ENCODE measurements at regions not wholly inside any gene's neighbourhood (a gene's known extent, or its start where the extent isn't known, plus 50 kb on each side); places are given as distances from the start of the nearest gene placed in this dataset.

DNA sequence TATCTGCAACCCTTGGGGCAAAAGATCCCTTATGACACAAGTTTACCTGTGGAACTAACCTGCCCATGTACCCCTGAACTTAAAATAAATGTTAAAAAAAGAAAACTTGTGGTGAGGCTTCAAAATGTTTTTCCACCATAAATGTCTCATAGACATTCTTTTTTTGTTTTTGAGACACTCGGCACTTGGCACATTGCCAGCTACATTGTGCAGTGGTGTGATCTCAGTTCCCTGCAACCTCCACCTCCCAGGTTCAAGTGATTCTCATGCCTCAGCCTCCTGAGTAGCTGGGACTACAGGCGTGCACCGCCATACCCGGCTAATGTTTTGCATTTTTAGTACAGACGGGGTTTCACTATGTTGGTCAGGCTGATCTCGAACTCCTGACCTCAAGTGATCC lies 528.9 kb upstream of the CXorf51A start (continued):
- TF ChIP-seq, protein P1, sequence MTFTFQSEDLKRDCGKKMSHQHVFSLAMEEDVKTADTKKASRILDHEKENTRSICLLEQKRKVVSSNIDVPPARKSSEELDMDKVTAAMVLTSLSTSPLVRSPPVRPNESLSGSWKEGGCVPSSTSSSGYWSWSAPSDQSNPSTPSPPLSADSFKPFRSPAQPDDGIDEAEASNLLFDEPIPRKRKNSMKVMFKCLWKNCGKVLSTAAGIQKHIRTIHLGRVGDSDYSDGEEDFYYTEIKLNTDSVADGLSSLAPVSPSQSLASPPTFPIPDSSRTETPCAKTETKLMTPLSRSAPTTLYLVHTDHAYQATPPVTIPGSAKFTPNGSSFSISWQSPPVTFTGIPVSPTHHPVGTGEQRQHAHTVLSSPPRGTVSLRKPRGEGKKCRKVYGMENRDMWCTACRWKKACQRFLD (tag by site-specific recombination; IDR thresholded peaks at IDR 0.05): no peak
- TF ChIP-seq ZNF140 (tag by site-specific recombination; IDR thresholded peaks at IDR 0.05) (no peak), ZNF426 (tag by site-specific recombination; IDR thresholded peaks at IDR 0.05) (no peak), MZF1 (tag by site-specific recombination; IDR thresholded peaks at IDR 0.05; ENCODE audit: borderline replicate concordance) (no peak)
- TF ChIP-seq, protein P2, sequence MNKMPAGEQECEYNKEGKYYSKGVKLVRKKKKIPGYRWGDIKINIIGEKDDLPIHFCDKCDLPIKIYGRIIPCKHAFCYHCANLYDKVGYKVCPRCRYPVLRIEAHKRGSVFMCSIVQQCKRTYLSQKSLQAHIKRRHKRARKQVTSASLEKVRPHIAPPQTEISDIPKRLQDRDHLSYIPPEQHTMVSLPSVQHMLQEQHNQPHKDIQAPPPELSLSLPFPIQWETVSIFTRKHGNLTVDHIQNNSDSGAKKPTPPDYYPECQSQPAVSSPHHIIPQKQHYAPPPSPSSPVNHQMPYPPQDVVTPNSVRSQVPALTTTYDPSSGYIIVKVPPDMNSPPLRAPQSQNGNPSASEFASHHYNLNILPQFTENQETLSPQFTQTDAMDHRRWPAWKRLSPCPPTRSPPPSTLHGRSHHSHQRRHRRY (tag by site-specific recombination; IDR thresholded peaks at IDR 0.05): no peak

DNA sequence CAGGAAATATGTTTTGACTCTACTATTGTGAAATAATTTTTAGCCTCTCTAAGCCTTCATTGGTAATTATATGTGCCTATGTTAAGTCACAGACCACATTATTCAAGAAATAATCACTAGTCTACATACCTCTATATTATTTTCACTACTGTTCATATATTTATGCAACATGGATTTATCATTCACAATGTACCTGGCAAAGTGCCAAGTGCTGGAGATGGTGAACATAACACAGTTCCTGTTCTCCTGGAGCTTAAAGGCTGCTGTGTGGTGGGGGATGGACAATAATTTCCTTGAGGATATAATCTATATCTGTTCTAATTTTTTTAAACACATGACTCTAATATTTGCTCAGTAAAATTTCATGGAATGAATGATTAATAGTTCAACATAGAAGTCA lies 527.7 kb upstream of the CXorf51A start:
- ChIA-PET CTCF (no interaction called here), POLR2A (no interaction called here)
- H3K36me3 ChIP-seq (ENCODE audit: control insufficient read depth in 2 of 2, insufficient read depth in 1 of 2, low read length in 2 of 2): no peaks in the 10 kb centered on the region
- no peaks in the 10 kb centered on the region for H3K4me1 ChIP-seq (ENCODE audit: control insufficient read depth, insufficient read depth, low read length)
- TF ChIP-seq, protein P3, sequence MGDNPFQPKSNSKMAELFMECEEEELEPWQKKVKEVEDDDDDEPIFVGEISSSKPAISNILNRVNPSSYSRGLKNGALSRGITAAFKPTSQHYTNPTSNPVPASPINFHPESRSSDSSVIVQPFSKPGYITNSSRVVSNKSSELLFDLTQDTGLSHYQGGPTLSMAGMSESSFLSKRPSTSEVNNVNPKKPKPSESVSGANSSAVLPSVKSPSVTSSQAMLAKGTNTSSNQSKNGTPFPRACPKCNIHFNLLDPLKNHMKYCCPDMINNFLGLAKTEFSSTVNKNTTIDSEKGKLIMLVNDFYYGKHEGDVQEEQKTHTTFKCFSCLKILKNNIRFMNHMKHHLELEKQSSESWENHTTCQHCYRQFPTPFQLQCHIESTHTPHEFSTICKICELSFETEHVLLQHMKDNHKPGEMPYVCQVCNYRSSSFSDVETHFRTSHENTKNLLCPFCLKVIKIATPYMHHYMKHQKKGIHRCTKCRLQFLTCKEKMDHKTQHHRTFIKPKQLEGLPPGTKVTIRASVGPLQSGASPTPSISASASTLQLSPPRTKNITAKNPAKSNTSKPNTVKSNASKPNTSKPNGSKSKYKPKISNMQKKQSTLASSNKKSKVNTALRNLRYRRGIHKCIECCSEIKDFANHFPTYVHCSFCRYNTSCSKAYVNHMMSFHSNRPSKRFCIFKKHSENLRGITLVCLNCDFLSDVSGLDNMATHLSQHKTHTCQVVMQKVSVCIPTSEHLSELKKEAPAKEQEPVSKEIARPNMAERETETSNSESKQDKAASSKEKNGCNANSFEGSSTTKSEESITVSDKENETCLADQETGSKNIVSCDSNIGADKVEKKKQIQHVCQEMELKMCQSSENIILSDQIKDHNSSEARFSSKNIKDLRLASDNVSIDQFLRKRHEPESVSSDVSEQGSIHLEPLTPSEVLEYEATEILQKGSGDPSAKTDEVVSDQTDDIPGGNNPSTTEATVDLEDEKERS (tag by site-specific recombination; IDR thresholded peaks at IDR 0.05): no peak
- TF ChIP-seq ZNF621 (tag by site-specific recombination; IDR thresholded peaks at IDR 0.05) (no peak), ZNF501 (tag by site-specific recombination; IDR thresholded peaks at IDR 0.05) (no peak), ZNF558 (tag by site-specific recombination; IDR thresholded peaks at IDR 0.05) (no peak)
- TF ChIP-seq, protein P4, sequence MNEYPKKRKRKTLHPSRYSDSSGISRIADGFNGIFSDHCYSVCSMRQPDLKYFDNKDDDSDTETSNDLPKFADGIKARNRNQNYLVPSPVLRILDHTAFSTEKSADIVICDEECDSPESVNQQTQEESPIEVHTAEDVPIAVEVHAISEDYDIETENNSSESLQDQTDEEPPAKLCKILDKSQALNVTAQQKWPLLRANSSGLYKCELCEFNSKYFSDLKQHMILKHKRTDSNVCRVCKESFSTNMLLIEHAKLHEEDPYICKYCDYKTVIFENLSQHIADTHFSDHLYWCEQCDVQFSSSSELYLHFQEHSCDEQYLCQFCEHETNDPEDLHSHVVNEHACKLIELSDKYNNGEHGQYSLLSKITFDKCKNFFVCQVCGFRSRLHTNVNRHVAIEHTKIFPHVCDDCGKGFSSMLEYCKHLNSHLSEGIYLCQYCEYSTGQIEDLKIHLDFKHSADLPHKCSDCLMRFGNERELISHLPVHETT (tag by site-specific recombination; IDR thresholded peaks at IDR 0.05): no peak
- H3K9me3 ChIP-seq (ENCODE audit: control insufficient read depth, insufficient read depth, low read depth, low read length): no peaks in the 10 kb centered on the region
- H3K27ac ChIP-seq (ENCODE audit: extremely low read depth, low read depth, low read length): no peak overlapping the region
- no peak overlapping the region for H3K4me3 ChIP-seq (ENCODE audit: low read depth, low read length)

DNA sequence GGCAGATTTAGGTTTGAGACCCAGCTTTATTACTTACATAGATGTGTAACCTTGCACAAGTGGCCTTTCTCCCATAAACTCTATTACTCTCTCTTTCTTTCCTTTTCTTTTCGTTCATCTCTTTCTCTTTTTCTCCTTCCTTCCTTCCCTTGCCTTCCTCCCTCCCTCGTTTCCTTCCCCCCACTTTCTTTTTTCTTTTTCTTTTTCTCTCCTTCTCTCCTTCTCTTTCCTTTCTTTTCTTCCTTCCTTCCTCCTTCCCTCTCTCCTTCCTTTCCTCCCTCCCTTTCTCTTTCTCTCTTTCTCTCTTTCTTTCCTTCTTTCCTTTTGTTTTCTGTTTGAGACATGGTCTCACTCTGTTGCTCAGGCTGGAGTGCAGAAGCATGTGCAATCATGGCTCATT lies 526.4 kb upstream of the CXorf51A start:
- no peaks in the 10 kb centered on the region for H3K9me3 ChIP-seq (ENCODE audit: control insufficient read depth, insufficient read depth, low read depth, low read length)
- POLR2A ChIA-PET: no interaction called here
- H3K27ac ChIP-seq (ENCODE audit: extremely low read depth, low read depth, low read length): no peak overlapping the region
- no peaks in the 10 kb centered on the region for H3K4me1 ChIP-seq (ENCODE audit: control insufficient read depth, insufficient read depth, low read length)
- no peak overlapping the region for H3K4me3 ChIP-seq (ENCODE audit: low read depth, low read length)
- no peaks in the 10 kb centered on the region for H3K36me3 ChIP-seq (ENCODE audit: control insufficient read depth in 2 of 2, insufficient read depth in 1 of 2, low read length in 2 of 2)
- no peak for TF ChIP-seq ZNF274 (IDR thresholded peaks at IDR 0.05; ENCODE audit: low read length)
- TF ChIP-seq ZNF274 (tag by site-specific recombination; IDR thresholded peaks at IDR 0.05; ENCODE audit: borderline replicate concordance): no peak
- peak; percentile 97 for TF ChIP-seq PRDM1 (tag by site-specific recombination; IDR thresholded peaks at IDR 0.05)
- CTCF ChIA-PET: no interaction called here

DNA sequence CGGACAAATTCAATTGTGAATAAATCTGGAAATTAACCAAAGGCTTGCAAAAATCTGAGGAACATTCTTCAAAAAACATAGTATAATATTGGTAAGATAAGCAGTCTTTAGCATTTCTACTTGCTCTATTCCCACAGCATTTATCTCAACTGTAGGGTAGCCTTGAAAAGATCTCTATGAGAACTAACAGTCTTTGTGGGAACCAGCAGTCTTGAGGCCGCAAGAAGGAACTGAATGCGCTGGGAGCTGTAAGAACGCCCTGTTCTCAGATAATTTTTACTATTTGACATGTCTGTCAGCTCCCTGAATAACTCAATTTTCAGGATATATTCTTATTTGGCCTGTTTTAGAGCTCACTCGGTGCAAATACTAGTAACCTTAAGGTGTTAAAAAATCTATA lies 519.3 kb upstream of the CXorf51A start:
- no peaks in the 10 kb centered on the region for H3K36me3 ChIP-seq (ENCODE audit: control insufficient read depth in 2 of 2, insufficient read depth in 1 of 2, low read length in 2 of 2)
- CTCF ChIA-PET: no interaction called here
- no peak overlapping the region for H3K27ac ChIP-seq (ENCODE audit: extremely low read depth, low read depth, low read length)
- no peak overlapping the region for H3K4me3 ChIP-seq (ENCODE audit: low read depth, low read length)
- no peaks in the 10 kb centered on the region; the same call in 1 of the 2 replicates for H3K9me3 ChIP-seq (ENCODE audit: control insufficient read depth, insufficient read depth, low read depth, low read length)
- POLR2A ChIA-PET: no interaction called here
- no peaks in the 10 kb centered on the region for H3K4me1 ChIP-seq (ENCODE audit: control insufficient read depth, insufficient read depth, low read length)
- TF ChIP-seq, protein P5, sequence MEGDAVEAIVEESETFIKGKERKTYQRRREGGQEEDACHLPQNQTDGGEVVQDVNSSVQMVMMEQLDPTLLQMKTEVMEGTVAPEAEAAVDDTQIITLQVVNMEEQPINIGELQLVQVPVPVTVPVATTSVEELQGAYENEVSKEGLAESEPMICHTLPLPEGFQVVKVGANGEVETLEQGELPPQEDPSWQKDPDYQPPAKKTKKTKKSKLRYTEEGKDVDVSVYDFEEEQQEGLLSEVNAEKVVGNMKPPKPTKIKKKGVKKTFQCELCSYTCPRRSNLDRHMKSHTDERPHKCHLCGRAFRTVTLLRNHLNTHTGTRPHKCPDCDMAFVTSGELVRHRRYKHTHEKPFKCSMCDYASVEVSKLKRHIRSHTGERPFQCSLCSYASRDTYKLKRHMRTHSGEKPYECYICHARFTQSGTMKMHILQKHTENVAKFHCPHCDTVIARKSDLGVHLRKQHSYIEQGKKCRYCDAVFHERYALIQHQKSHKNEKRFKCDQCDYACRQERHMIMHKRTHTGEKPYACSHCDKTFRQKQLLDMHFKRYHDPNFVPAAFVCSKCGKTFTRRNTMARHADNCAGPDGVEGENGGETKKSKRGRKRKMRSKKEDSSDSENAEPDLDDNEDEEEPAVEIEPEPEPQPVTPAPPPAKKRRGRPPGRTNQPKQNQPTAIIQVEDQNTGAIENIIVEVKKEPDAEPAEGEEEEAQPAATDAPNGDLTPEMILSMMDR (tag by site-specific recombination; IDR thresholded peaks at IDR 0.05): no peak
- TF ChIP-seq ZNF311 (tag by site-specific recombination; IDR thresholded peaks at IDR 0.05; ENCODE audit: borderline replicate concordance) (no peak), ZNF621 (tag by site-specific recombination; IDR thresholded peaks at IDR 0.05) (no peak), ZNF610 (tag by site-specific recombination; IDR thresholded peaks at IDR 0.05; ENCODE audit: borderline replicate concordance) (no peak), SP2 (tag by site-specific recombination; IDR thresholded peaks at IDR 0.05) (no peak), ZNF37A (tag by site-specific recombination; IDR thresholded peaks at IDR 0.05) (no peak), ZNF423 (tag by site-specific recombination; IDR thresholded peaks at IDR 0.05) (no peak), ZNF626 (tag by site-specific recombination; IDR thresholded peaks at IDR 0.05) (no peak)
- TF ChIP-seq, protein P6, sequence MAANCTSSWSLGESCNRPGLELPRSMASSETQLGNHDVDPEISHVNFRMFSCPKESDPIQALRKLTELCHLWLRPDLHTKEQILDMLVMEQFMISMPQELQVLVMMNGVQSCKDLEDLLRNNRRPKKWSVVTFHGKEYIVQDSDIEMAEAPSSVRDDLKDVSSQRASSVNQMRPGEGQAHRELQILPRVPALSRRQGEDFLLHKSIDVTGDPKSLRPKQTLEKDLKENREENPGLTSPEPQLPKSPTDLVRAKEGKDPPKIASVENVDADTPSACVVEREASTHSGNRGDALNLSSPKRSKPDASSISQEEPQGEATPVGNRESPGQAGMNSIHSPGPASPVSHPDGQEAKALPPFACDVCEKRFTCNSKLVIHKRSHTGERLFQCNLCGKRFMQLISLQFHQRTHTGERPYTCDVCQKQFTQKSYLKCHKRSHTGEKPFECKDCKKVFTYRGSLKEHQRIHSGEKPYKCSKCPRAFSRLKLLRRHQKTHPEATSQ (tag by site-specific recombination; IDR thresholded peaks at IDR 0.05): no peak

All from HEK293 (cell line).